CD14-positive monocyte (primary cell): ENCODE measurements at regions not wholly inside any gene's neighbourhood (a gene's known extent, or its start where the extent isn't known, plus 50 kb on each side); places are given as distances from the start of the nearest gene placed in this dataset.

Experiments
- DNase-seq, 3 donors: peaks; one replicate each; pipeline ENCODE4 v3.0.0-alpha.2; 2011 to 2022
- H2AFZ ChIP-seq: 2 replicates; pipeline ENCODE4 v1.6.0; 2012; ENCODE audit warnings: mild to moderate bottlenecking, low read depth, low read length, inconsistent platforms; ENCODE audit not compliant: insufficient read depth, poor library complexity, severe bottlenecking
- H3K27ac ChIP-seq, 2 donors: 1 replicate in 1 of 2; 2 replicates in 1 of 2; pipeline ENCODE4 v1.5.1; 2012 to 2013; ENCODE audit warnings: low read length in 2 of 2, control low read depth in 1 of 2, inconsistent platforms in 1 of 2, low read depth in 1 of 2, mild to moderate bottlenecking in 1 of 2
- H3K27me3 ChIP-seq, 2 donors: one replicate each; pipeline versions ENCODE4 v1.6.0 to v1.6.1; 2011 to 2013; ENCODE audit warnings: low read length in 2 of 2; ENCODE audit not compliant: control insufficient read depth in 2 of 2, insufficient read depth in 2 of 2
- H3K36me3 ChIP-seq, 2 donors: replicated peaks in 1 of 2; 1 replicate in 1 of 2; 2 replicates in 1 of 2; pipeline versions ENCODE4 v1.5.1 to v1.6.1; 2012 to 2013; ENCODE audit warnings: low read length in 2 of 2, control low read depth in 1 of 2, inconsistent platforms in 1 of 2, mild to moderate bottlenecking in 1 of 2; ENCODE audit not compliant: insufficient read depth in 2 of 2, control insufficient read depth in 1 of 2
- H3K4me1 ChIP-seq, 2 donors: 1 replicate in 1 of 2; 2 replicates in 1 of 2; pipeline versions ENCODE4 v1.5.1 to v1.6.1; 2012 to 2013; ENCODE audit warnings: low read length in 2 of 2, control low read depth in 1 of 2, inconsistent platforms in 1 of 2, mild to moderate bottlenecking in 1 of 2, moderate library complexity in 1 of 2; ENCODE audit not compliant: insufficient read depth in 2 of 2, control insufficient read depth in 1 of 2
- H3K4me2 ChIP-seq: replicated peaks from 2 replicates; pipeline ENCODE3; 2012; ENCODE audit warnings: low read length, moderate library complexity, mild to moderate bottlenecking; ENCODE audit not compliant: poor library complexity, severe bottlenecking; ENCODE audit errors: extremely low read depth
- H3K4me3 ChIP-seq, 3 experiments: fragments of 200-600 bp in 1 of 3; sonication (generic) in 1 of 3; replicated peaks in 1 of 3; 1 replicate in 2 of 3; 2 replicates in 1 of 3; pipeline ENCODE4 v1.5.1; 2011 to 2013; ENCODE audit warnings: low read length in 3 of 3, mild to moderate bottlenecking in 3 of 3, control low read depth in 2 of 3, low read depth in 2 of 3, inconsistent platforms in 1 of 3, moderate library complexity in 1 of 3
- H3K79me2 ChIP-seq: 2 replicates; pipeline ENCODE4 v1.6.0; 2012; ENCODE audit warnings: mild to moderate bottlenecking, control low read depth, inconsistent platforms, low read length, moderate library complexity; ENCODE audit not compliant: insufficient read depth
- H3K9ac ChIP-seq: 2 replicates; pipeline ENCODE4 v1.6.0; 2017; ENCODE audit warnings: low read length, mild to moderate bottlenecking; ENCODE audit not compliant: insufficient read depth, poor library complexity, severe bottlenecking
- H3K9me3 ChIP-seq, 2 donors: replicated peaks in 1 of 2; 1 replicate in 1 of 2; 2 replicates in 1 of 2; pipeline versions ENCODE4 v1.5.1 to v1.6.1; 2012 to 2013; ENCODE audit warnings: low read length in 2 of 2, control low read depth in 1 of 2; ENCODE audit not compliant: control insufficient read depth in 1 of 2, insufficient read depth in 1 of 2
- H4K20me1 ChIP-seq: 2 replicates; pipeline ENCODE4 v1.6.0; 2012; ENCODE audit warnings: mild to moderate bottlenecking, low read length, control low read depth, moderate library complexity; ENCODE audit not compliant: insufficient read depth
- H3K27ac Mint-ChIP-seq, 7 donors: one replicate each; pipeline ENCODE4 v1.8.0; 2020; ENCODE audit warnings: mild to moderate bottlenecking in 7 of 7, mixed read lengths in 7 of 7, moderate library complexity in 6 of 7, inconsistent platforms in 2 of 7
- H3K27me3 Mint-ChIP-seq, 3 donors: one replicate each; pipeline ENCODE4 v1.8.0; 2021 to 2022; ENCODE audit warnings: low read depth in 3 of 3, mild to moderate bottlenecking in 3 of 3, mixed read lengths in 3 of 3, moderate library complexity in 3 of 3, inconsistent platforms in 1 of 3
- H3K36me3 Mint-ChIP-seq, 2 donors: one replicate each; pipeline ENCODE4 v1.8.0; 2020; ENCODE audit warnings: mixed read lengths in 2 of 2, inconsistent platforms in 1 of 2, mild to moderate bottlenecking in 1 of 2
- H3K4me1 Mint-ChIP-seq: one replicate; pipeline ENCODE4 v1.8.0; 2020; ENCODE audit warnings: mild to moderate bottlenecking, mixed read lengths
- H3K4me3 Mint-ChIP-seq, 2 donors: one replicate each; pipeline ENCODE4 v1.8.0; 2020; ENCODE audit warnings: mild to moderate bottlenecking in 2 of 2, mixed read lengths in 2 of 2, moderate library complexity in 1 of 2
- H3K9me3 Mint-ChIP-seq, 7 donors: one replicate each; pipeline ENCODE4 v1.8.0; 2020 to 2022; ENCODE audit warnings: mixed read lengths in 7 of 7, mild to moderate bottlenecking in 6 of 7, moderate library complexity in 6 of 7, inconsistent platforms in 2 of 7
- WGBS: methylation state at CpG from one replicate; pipeline ENCODE4 v1.1.5; 2013; ENCODE audit warnings: missing lambda C conversion rate; ENCODE audit not compliant: insufficient coverage; 5-methylcytosine and 5-hydroxymethylcytosine counted together
- intact Hi-C, 2 donors: fragments of 100-400 bp; cut with micrococcal nuclease; formaldehyde crosslinking; loops; one replicate each; pipeline versions ENCODE4 v1.15.0 to v1.15.1; 2023
- TF ChIP-seq, protein P1 (sequence below): fragments of 200-600 bp; IDR thresholded peaks from one replicate; pipeline ENCODE4 v1.8.0; 2022; ENCODE audit warnings: antibody characterized with exemption, mild to moderate bottlenecking

DNA sequence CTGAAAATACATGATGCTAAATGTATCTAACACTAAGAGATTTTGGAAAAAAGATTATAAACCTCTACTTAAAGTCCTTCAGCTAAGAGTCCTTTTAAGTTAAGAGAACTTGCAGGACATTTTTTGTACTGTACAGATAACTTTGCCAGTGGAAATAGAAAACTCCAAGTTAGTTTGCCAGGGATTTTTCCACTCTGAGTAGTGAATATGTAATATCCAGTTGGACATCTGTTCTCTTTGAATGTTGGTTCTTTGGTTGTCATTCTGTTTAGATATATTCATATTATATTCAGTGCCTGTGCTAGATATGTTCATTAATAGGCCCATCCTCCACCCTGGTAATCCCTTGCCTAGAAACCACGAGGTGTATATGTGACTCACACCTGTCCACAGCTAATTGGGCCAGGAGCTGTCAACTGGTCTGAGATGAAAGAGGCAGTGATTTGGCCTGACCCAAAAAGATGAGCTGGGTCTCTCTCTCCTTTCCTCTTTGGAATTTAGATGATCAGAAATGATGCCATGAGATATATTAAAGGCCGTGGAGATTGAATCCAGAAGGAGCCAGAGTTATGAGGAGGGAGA lies 261.0 kb upstream of the LRIG3 start:
- Histone ChIP-seq H3K9ac (no peak overlapping the region), H3K4me1 (no peaks in the 10 kb centered on the region), H3K4me2 (no peak overlapping the region), H4K20me1 (no peaks in the 10 kb centered on the region), H3K36me3 (no peaks in the 10 kb centered on the region), H3K79me2 (no peaks in the 10 kb centered on the region), H2AFZ (no peak overlapping the region), H3K9me3 (peaks cover 7 to 11% of the 10 kb centered on the region in 2 donors), H3K27me3 (no peaks in the 10 kb centered on the region), H3K27ac (no peak overlapping the region), H3K4me3 (no peak overlapping the region)
- peaks cover 2 to 7% (median 4%) of the 10 kb centered on the region in 7 donors for H3K9me3 Mint-ChIP-seq
- no peaks in the 10 kb centered on the region for H3K36me3 Mint-ChIP-seq
- no peak overlapping the region for H3K4me3 Mint-ChIP-seq
- TF ChIP-seq, protein P1, sequence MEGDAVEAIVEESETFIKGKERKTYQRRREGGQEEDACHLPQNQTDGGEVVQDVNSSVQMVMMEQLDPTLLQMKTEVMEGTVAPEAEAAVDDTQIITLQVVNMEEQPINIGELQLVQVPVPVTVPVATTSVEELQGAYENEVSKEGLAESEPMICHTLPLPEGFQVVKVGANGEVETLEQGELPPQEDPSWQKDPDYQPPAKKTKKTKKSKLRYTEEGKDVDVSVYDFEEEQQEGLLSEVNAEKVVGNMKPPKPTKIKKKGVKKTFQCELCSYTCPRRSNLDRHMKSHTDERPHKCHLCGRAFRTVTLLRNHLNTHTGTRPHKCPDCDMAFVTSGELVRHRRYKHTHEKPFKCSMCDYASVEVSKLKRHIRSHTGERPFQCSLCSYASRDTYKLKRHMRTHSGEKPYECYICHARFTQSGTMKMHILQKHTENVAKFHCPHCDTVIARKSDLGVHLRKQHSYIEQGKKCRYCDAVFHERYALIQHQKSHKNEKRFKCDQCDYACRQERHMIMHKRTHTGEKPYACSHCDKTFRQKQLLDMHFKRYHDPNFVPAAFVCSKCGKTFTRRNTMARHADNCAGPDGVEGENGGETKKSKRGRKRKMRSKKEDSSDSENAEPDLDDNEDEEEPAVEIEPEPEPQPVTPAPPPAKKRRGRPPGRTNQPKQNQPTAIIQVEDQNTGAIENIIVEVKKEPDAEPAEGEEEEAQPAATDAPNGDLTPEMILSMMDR: no peak
- no peak for DNase-seq
- H3K4me1 Mint-ChIP-seq: peaks cover 5% of the 10 kb centered on the region
- WGBS: no CpG with 5 or more reads among the region's 2 CpGs
- H3K27ac Mint-ChIP-seq: no peak overlapping the region
- intact Hi-C loops: no loop called here
- H3K27me3 Mint-ChIP-seq: peaks cover 0 to 3% (median 0%) of the 10 kb centered on the region in 3 donors

DNA sequence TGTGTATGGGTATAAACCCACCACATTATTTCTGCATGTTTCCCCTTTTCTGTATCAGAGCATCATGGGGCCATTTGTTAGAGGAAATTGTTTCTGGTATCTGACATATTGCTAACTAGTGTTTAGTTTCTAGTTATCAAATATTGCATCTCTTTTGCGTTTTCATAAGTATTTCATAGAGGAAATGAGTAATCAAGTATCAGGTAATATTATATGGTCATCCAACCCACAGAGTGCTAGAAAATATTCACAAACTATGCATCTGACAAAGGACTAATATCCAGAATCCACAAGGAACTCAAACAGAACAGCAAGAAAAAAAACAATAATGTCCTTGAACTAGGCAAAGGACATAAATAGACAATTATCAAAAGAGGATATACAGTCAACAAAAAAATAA lies 258.9 kb upstream of the LRIG3 start:
- WGBS: no CpG with 5 or more reads among the region's 1 CpG
- H4K20me1 ChIP-seq: no peaks in the 10 kb centered on the region
- no peak overlapping the region for H3K9ac ChIP-seq
- no peaks in the 10 kb centered on the region for H3K36me3 ChIP-seq
- DNase-seq: no peak
- intact Hi-C loops: no loop called here
- H3K4me3 ChIP-seq: no peak overlapping the region
- H3K79me2 ChIP-seq: no peaks in the 10 kb centered on the region
- Mint-ChIP-seq H3K4me1 (no peaks in the 10 kb centered on the region), H3K27me3 (peaks cover 0 to 2% (median 0%) of the 10 kb centered on the region in 3 donors), H3K4me3 (no peak overlapping the region), H3K36me3 (no peaks in the 10 kb centered on the region), H3K27ac (no peak overlapping the region), H3K9me3 (peaks cover 2 to 11% (median 4%) of the 10 kb centered on the region in 7 donors)
- peaks cover 11 to 12% of the 10 kb centered on the region in 2 donors for H3K9me3 ChIP-seq
- no peaks in the 10 kb centered on the region for H3K27me3 ChIP-seq
- H3K4me1 ChIP-seq: no peaks in the 10 kb centered on the region
- H3K27ac ChIP-seq: no peak overlapping the region
- no peak overlapping the region for H2AFZ ChIP-seq
- H3K4me2 ChIP-seq: no peak overlapping the region
- TF ChIP-seq, protein P1: no peak
